Endothelial cell (in vitro differentiated cells): ENCODE measurements at regions not wholly inside any gene's neighbourhood (a gene's known extent, or its start where the extent isn't known, plus 50 kb on each side); places are given as distances from the start of the nearest gene placed in this dataset.

Source experiments
- DNase-seq: peaks from one replicate; pipeline ENCODE4 v3.0.0; 2021; ENCODE audit warnings: low spot score
- H3K27ac Mint-ChIP-seq: one replicate; pipeline ENCODE4 v1.8.0; 2021; ENCODE audit warnings: mixed read lengths, inconsistent platforms; ENCODE audit not compliant: unreplicated experiment
- H3K27me3 Mint-ChIP-seq: one replicate; pipeline ENCODE4 v1.8.0; 2021; ENCODE audit warnings: mild to moderate bottlenecking, moderate library complexity, mixed read lengths, inconsistent platforms; ENCODE audit not compliant: unreplicated experiment
- H3K36me3 Mint-ChIP-seq: one replicate; pipeline ENCODE4 v1.8.0; 2021; ENCODE audit warnings: mild to moderate bottlenecking, low read depth, mixed read lengths, inconsistent platforms; ENCODE audit not compliant: unreplicated experiment
- H3K4me1 Mint-ChIP-seq: one replicate; pipeline ENCODE4 v1.8.0; 2021; ENCODE audit warnings: mild to moderate bottlenecking, mixed read lengths, inconsistent platforms; ENCODE audit not compliant: unreplicated experiment
- H3K4me3 Mint-ChIP-seq: one replicate; pipeline ENCODE4 v1.8.0; 2021; ENCODE audit warnings: mild to moderate bottlenecking, mixed read lengths, inconsistent platforms; ENCODE audit not compliant: unreplicated experiment
- H3K9me3 Mint-ChIP-seq: one replicate; pipeline ENCODE4 v1.8.0; 2021; ENCODE audit warnings: mixed read lengths, inconsistent platforms; ENCODE audit not compliant: unreplicated experiment
- TF ChIP-seq, protein P1 (sequence below): fragments of 200-600 bp; sonication (generic); IDR thresholded peaks from one replicate; pipeline ENCODE4 v1.5.0; 2021; ENCODE audit warnings: antibody characterized with exemption; ENCODE audit not compliant: unreplicated experiment

GRCh38 chr6:22007469-22007868 lies 289.4 kb downstream of the PRL start:
- no peak for DNase-seq
- Mint-ChIP-seq H3K9me3 (no peaks in the 10 kb centered on the region), H3K27ac (no peak overlapping the region), H3K4me1 (peaks cover 14% of the 10 kb centered on the region), H3K36me3 (peaks cover 4% of the 10 kb centered on the region), H3K27me3 (peaks cover 3% of the 10 kb centered on the region), H3K4me3 (no peak overlapping the region)
- TF ChIP-seq, protein P1, sequence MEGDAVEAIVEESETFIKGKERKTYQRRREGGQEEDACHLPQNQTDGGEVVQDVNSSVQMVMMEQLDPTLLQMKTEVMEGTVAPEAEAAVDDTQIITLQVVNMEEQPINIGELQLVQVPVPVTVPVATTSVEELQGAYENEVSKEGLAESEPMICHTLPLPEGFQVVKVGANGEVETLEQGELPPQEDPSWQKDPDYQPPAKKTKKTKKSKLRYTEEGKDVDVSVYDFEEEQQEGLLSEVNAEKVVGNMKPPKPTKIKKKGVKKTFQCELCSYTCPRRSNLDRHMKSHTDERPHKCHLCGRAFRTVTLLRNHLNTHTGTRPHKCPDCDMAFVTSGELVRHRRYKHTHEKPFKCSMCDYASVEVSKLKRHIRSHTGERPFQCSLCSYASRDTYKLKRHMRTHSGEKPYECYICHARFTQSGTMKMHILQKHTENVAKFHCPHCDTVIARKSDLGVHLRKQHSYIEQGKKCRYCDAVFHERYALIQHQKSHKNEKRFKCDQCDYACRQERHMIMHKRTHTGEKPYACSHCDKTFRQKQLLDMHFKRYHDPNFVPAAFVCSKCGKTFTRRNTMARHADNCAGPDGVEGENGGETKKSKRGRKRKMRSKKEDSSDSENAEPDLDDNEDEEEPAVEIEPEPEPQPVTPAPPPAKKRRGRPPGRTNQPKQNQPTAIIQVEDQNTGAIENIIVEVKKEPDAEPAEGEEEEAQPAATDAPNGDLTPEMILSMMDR = no peak

GRCh38 chr6:22008248-22008836 lies 288.5 kb downstream of the PRL start:
- H3K36me3 Mint-ChIP-seq = peaks cover 4% of the 10 kb centered on the region
- no peak overlapping the region for H3K4me3 Mint-ChIP-seq
- TF ChIP-seq, protein P1 = no peak
- H3K9me3 Mint-ChIP-seq = no peaks in the 10 kb centered on the region
- peaks cover 14% of the 10 kb centered on the region for H3K4me1 Mint-ChIP-seq
- no peak overlapping the region for H3K27ac Mint-ChIP-seq
- no peak for DNase-seq
- H3K27me3 Mint-ChIP-seq = peaks cover 3% of the 10 kb centered on the region

- Mint-ChIP-seq H3K36me3 (peaks cover 4% of the 10 kb centered on the region), H3K27me3 (peaks cover 3% of the 10 kb centered on the region), H3K27ac (no peak overlapping the region), H3K4me1 (peaks cover 14% of the 10 kb centered on the region), H3K4me3 (no peak overlapping the region), H3K9me3 (no peaks in the 10 kb centered on the region)
- DNase-seq = no peak
- TF ChIP-seq, protein P1 = no peak
Observed at GRCh38 chr6:22010102-22010501, 286.7 kb downstream of the PRL start.

DNA sequence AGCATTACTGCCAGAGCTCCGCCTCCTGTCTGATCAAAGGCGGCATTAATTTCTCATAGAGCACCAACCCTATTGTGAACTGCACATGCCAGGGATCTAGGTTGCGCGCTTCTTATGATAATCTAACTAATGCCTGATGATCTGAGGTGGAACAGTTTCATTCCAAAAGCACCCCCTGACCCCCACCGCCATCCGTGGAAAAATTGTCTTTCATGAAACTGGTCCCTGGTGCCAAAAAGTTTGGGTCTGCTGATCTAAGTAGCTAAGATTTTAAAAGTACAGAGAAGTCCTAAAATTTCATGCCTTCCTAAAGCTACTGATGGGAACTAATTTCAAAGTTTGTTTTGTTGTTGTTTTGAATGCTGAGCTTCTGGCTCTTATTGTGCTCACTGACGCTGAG lies 281.6 kb downstream of the PRL start:
- Mint-ChIP-seq H3K27me3 (no peaks in the 10 kb centered on the region), H3K4me3 (no peak overlapping the region), H3K9me3 (no peaks in the 10 kb centered on the region), H3K4me1 (peaks cover 14% of the 10 kb centered on the region), H3K27ac (no peak overlapping the region), H3K36me3 (no peaks in the 10 kb centered on the region)
- no peak for DNase-seq
- TF ChIP-seq, protein P1 = no peak

- no peak for DNase-seq
- Mint-ChIP-seq H3K9me3 (no peaks in the 10 kb centered on the region), H3K27ac (no peak overlapping the region), H3K27me3 (no peaks in the 10 kb centered on the region), H3K4me1 (peaks cover 12% of the 10 kb centered on the region), H3K4me3 (no peak overlapping the region), H3K36me3 (no peaks in the 10 kb centered on the region)
- TF ChIP-seq, protein P1 = no peak
Observed at GRCh38 chr6:22015944-22016343, 280.9 kb downstream of the PRL start.
